WTC11 (cell line): ENCODE measurements at regions not wholly inside any gene's neighbourhood (a gene's known extent, or its start where the extent isn't known, plus 50 kb on each side); places are given as distances from the start of the nearest gene placed in this dataset.

Source experiments
- ELF4 ChIP-seq: sonication (generic); formaldehyde crosslinking; IDR thresholded peaks from 2 replicates; pipeline ENCODE4 v1.8.1; 2022; ENCODE audit warnings: low read depth, mild to moderate bottlenecking, moderate library complexity, missing genetic modification reagents
- FOXK1 ChIP-seq: sonication (generic); formaldehyde crosslinking; IDR thresholded peaks from 2 replicates; pipeline ENCODE4 v1.8.0; 2022; ENCODE audit warnings: mild to moderate bottlenecking, moderate library complexity, missing genetic modification reagents
- GRHL2 ChIP-seq: fragments of 250-450 bp; sonication (Bioruptor Pico); IDR thresholded peaks from 2 replicates; pipeline ENCODE4 v1.8.0; 2022; ENCODE audit warnings: mild to moderate bottlenecking, moderate library complexity; ENCODE audit not compliant: insufficient replicate concordance, severe bottlenecking
- NR2C2 ChIP-seq: sonication (generic); formaldehyde crosslinking; IDR thresholded peaks from 2 replicates; pipeline ENCODE4 v1.8.0; 2022; ENCODE audit warnings: mild to moderate bottlenecking, missing genetic modification reagents
- SMAD3 ChIP-seq: sonication (generic); formaldehyde crosslinking; IDR thresholded peaks from 2 replicates; pipeline ENCODE4 v1.8.0; 2022; ENCODE audit warnings: missing genetic modification reagents, mild to moderate bottlenecking, borderline replicate concordance
- SP1 ChIP-seq: sonication (generic); formaldehyde crosslinking; conservative IDR thresholded peaks from 2 replicates; pipeline ENCODE4 v1.8.1; 2022; ENCODE audit warnings: missing genetic modification reagents
- TEAD4 ChIP-seq: sonication (generic); formaldehyde crosslinking; IDR thresholded peaks from 2 replicates; pipeline ENCODE4 v1.8.0; 2022; ENCODE audit warnings: mild to moderate bottlenecking, missing genetic modification reagents
- ZNF263 ChIP-seq: sonication (generic); formaldehyde crosslinking; IDR thresholded peaks from 2 replicates; pipeline ENCODE4 v1.8.1; 2022; ENCODE audit warnings: low read depth, mild to moderate bottlenecking, moderate library complexity, missing genetic modification reagents
- ZNF317 ChIP-seq: sonication (generic); formaldehyde crosslinking; IDR thresholded peaks from 2 replicates; pipeline ENCODE4 v1.8.1; 2023; ENCODE audit warnings: low read depth, mild to moderate bottlenecking, moderate library complexity, missing genetic modification reagents, borderline replicate concordance
- TF ChIP-seq, protein P1 (sequence below): sonication (generic); formaldehyde crosslinking; IDR thresholded peaks from 2 replicates; pipeline ENCODE4 v1.8.0; 2022; ENCODE audit warnings: mild to moderate bottlenecking, missing genetic modification reagents
- TF ChIP-seq, protein P2 (sequence below): fragments of 200-600 bp; IDR thresholded peaks from 2 replicates; pipeline ENCODE4 v1.8.0; 2022; ENCODE audit warnings: antibody characterized with exemption
- TF ChIP-seq, protein P3 (sequence below): sonication (generic); formaldehyde crosslinking; IDR thresholded peaks from 2 replicates; pipeline ENCODE4 v1.8.1; 2023; ENCODE audit warnings: mild to moderate bottlenecking, moderate library complexity, missing genetic modification reagents

DNA sequence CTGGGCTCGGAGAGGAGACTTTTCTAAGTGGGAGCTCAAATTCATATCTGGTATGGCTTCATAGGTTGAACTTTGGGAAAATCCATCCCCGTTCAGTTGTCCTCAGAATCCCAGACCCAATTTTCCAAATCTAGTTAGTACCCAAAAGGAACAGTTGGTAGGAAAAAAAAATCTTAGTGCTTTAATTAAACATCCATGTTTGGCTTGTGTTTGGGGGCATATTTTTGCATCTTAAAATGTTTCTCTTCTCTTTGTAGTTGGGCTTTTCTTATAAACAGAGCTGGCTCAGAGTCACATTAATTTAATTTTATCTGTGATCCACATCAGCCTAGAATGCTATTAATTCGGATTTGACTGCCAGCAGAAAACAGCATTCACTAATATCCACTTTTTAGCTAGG lies 165.9 kb downstream of the BUB3 start:
- TF ChIP-seq, protein P1, sequence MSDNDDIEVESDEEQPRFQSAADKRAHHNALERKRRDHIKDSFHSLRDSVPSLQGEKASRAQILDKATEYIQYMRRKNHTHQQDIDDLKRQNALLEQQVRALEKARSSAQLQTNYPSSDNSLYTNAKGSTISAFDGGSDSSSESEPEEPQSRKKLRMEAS (CRISPR knock-in tag) = no peak
- TF ChIP-seq, protein P2, sequence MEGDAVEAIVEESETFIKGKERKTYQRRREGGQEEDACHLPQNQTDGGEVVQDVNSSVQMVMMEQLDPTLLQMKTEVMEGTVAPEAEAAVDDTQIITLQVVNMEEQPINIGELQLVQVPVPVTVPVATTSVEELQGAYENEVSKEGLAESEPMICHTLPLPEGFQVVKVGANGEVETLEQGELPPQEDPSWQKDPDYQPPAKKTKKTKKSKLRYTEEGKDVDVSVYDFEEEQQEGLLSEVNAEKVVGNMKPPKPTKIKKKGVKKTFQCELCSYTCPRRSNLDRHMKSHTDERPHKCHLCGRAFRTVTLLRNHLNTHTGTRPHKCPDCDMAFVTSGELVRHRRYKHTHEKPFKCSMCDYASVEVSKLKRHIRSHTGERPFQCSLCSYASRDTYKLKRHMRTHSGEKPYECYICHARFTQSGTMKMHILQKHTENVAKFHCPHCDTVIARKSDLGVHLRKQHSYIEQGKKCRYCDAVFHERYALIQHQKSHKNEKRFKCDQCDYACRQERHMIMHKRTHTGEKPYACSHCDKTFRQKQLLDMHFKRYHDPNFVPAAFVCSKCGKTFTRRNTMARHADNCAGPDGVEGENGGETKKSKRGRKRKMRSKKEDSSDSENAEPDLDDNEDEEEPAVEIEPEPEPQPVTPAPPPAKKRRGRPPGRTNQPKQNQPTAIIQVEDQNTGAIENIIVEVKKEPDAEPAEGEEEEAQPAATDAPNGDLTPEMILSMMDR = no peak
- TF ChIP-seq ELF4 (no peak), ZNF263 (CRISPR knock-in tag) (no peak), ZNF317 (CRISPR knock-in tag) (no peak), TEAD4 (no peak), SP1 (CRISPR knock-in tag) (no peak), SMAD3 (CRISPR knock-in tag) (no peak), NR2C2 (CRISPR knock-in tag) (no peak), GRHL2 (CRISPR knock-in tag) (no peak), FOXK1 (no peak)
- TF ChIP-seq, protein P3, sequence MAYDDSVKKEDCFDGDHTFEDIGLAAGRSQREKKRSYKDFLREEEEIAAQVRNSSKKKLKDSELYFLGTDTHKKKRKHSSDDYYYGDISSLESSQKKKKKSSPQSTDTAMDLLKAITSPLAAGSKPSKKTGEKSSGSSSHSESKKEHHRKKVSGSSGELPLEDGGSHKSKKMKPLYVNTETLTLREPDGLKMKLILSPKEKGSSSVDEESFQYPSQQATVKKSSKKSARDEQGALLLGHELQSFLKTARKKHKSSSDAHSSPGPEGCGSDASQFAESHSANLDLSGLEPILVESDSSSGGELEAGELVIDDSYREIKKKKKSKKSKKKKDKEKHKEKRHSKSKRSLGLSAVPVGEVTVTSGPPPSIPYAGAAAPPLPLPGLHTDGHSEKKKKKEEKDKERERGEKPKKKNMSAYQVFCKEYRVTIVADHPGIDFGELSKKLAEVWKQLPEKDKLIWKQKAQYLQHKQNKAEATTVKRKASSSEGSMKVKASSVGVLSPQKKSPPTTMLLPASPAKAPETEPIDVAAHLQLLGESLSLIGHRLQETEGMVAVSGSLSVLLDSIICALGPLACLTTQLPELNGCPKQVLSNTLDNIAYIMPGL = no peak
